Prostate gland (tissue), 2 donors: ENCODE measurements at regions not wholly inside any gene's neighbourhood (a gene's known extent, or its start where the extent isn't known, plus 50 kb on each side); places are given as distances from the start of the nearest gene placed in this dataset.

ENCODE experiments used
- POLR2A ChIP-seq: fragments of 450-650 bp; IDR thresholded peaks from one replicate; pipeline ENCODE4 v1.6.1; 2016; ENCODE audit warnings: antibody characterized with exemption, mild to moderate bottlenecking
- POLR2AphosphoS5 ChIP-seq: sonication (generic); formaldehyde crosslinking; IDR thresholded peaks from one replicate; pipeline ENCODE4 v1.6.1; 2017; ENCODE audit warnings: antibody characterized with exemption
- TF ChIP-seq, protein P1 (sequence below), 4 experiments: fragments of 200-600 bp in 2 of 4; fragments of 450-650 bp in 2 of 4; sonication (generic) in 2 of 4; IDR thresholded peaks; 1 replicate in 3 of 4; 2 replicates in 1 of 4; pipeline ENCODE4 v1.5.1; 2016 to 2019; ENCODE audit warnings: antibody characterized with exemption in 4 of 4, mild to moderate bottlenecking in 2 of 4, moderate library complexity in 2 of 4

DNA sequence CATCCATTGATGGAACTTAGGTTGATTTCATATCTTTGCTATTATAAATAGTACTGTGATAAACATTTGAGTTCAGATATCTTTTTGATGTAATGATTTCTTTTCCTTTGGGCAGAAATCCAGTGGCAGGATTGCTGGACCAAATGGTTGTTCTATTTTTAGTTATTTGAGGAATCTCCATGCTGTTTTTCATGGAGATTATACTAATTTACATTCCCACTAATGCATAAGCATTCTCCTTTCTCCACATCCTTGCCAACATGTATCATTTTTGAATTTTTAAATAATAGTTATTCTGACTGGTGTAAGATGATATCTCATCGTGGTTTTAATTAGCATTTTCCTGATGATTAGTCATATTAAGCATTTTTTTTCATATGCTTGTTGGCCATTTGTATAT lies 144.0 kb upstream of the SUCLG2 start:
- TF ChIP-seq, protein P1, sequence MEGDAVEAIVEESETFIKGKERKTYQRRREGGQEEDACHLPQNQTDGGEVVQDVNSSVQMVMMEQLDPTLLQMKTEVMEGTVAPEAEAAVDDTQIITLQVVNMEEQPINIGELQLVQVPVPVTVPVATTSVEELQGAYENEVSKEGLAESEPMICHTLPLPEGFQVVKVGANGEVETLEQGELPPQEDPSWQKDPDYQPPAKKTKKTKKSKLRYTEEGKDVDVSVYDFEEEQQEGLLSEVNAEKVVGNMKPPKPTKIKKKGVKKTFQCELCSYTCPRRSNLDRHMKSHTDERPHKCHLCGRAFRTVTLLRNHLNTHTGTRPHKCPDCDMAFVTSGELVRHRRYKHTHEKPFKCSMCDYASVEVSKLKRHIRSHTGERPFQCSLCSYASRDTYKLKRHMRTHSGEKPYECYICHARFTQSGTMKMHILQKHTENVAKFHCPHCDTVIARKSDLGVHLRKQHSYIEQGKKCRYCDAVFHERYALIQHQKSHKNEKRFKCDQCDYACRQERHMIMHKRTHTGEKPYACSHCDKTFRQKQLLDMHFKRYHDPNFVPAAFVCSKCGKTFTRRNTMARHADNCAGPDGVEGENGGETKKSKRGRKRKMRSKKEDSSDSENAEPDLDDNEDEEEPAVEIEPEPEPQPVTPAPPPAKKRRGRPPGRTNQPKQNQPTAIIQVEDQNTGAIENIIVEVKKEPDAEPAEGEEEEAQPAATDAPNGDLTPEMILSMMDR (IDR thresholded peaks at IDR 0.05): no peak
- TF ChIP-seq POLR2A: no peak
- no peak for TF ChIP-seq POLR2AphosphoS5
